HG03135 (cell line): ENCODE measurements at regions not wholly inside any gene's neighbourhood (a gene's known extent, or its start where the extent isn't known, plus 50 kb on each side); places are given as distances from the start of the nearest gene placed in this dataset.

ENCODE experiments used
- ATAC-seq: cut with Tn5 transposase; IDR thresholded peaks from one replicate; pipeline ENCODE4 v1.9.1; 2021; ENCODE audit warnings: mild to moderate bottlenecking, moderate library complexity; ENCODE audit not compliant: unreplicated experiment

GRCh38 chr20:40591536-40591935 is 97.5 kb downstream of the MAFB start:
- no peak for ATAC-seq

GRCh38 chr20:40591119-40591518 is 97.9 kb downstream of the MAFB start:
- no peak for ATAC-seq

GRCh38 chr20:40589581-40589980 is 99.5 kb downstream of the MAFB start:
- ATAC-seq = no peak

DNA sequence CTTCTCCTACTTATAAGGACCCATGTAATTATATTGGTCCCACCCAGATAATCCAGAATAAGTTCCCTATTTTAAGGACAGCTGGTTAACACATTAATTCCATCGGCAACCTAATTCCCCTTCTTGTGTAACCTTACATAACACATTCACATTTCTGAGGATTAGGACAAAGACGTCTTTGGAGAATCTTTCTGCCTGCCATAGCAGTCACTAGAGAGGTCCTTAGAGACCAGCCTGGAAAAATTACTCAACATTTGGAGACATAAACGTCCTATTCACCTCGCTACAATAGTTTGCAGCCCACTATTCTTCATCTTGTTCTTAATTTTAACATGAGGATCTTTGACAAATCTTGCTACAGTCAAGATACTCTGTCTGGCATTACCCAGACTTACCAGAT is 100.1 kb downstream of the MAFB start:
- ATAC-seq = no peak

DNA sequence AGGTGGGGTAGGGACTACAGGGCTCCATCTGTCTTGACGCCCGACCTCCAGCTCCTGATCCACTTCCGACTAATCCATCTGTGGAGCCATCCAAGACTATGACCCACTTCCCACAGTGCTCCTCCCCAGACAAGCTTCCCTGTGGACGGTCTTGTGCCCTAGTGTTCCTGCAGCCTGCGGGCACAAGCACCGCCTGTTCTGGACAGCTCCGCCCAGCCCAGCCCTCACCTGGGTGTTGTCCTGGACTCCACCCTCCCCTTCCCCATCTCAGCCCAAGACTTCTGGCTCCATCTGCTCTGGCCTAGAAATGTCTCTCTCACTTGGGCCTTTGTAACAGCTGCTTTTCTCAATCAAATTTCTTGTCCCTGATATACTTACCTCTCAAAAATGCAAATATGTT is 102.0 kb downstream of the MAFB start:
- ATAC-seq = no peak

DNA sequence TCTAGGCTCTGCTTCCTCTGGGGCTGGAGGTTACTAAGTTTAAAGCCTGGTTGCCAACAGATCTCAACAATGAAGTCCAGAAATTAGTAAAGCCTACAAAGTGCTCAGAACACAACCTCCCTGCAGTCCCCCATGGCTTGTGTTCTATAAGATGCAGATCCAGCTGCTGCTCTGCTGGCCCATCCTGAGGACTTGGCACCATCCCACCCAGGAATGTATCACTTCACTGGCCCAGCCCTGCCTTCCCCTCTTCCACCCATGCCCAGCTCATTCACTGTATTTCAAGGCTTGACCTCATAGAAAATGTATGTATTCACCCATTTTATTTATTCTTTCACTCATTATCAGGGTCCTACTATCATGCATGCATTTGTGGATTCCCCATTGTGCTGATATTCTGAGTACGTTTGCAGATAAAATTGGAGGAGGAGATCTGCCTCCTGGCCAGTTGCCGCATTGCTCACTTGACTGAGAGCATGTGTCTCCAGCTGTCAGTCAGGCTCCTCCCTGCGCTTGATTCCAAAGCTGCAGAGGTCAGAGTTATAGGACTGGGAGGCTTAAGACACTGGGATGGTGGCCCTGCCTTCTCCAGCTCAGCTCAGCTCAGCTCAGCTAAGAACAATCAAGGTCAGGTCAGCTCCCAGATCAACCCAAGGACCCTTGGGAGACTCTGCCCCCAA is 104.8 kb downstream of the MAFB start:
- no peak for ATAC-seq

- no peak for ATAC-seq
Measured at GRCh38 chr20:40583636-40584035, 105.4 kb downstream of the MAFB start.

GRCh38 chr20:40583205-40583604 is 105.8 kb downstream of the MAFB start:
- no peak for ATAC-seq

- no peak for ATAC-seq
Measured at GRCh38 chr20:40582531-40582930, 106.5 kb downstream of the MAFB start.

- ATAC-seq = no peak
Measured at GRCh38 chr20:40579701-40580100, 109.3 kb downstream of the MAFB start.

DNA sequence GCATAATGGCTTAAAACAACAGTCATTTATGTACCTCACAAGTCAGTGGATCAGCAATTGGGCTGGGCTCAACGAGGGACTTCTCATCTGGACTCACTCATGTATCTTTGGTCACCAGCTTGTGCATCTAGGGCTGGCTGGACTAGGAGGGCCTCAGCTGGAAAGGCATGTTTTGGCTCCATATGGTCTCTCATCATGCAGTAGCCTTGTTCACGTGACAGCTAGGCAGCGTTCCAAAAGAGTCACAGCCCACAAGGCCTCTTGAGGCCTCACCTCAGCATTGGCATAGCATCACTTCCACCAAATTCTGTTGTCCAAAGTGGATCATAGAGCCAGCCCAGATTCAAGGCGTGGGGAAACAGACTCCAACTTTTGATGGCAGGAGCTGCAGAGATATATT is 110.1 kb downstream of the MAFB start:
- no peak for ATAC-seq

GRCh38 chr20:40575851-40576250 is 113.2 kb downstream of the MAFB start:
- ATAC-seq = no peak

- no peak for ATAC-seq
Measured at GRCh38 chr20:40572251-40572650, 116.8 kb downstream of the MAFB start.

GRCh38 chr20:40571639-40572038 is 117.4 kb downstream of the MAFB start:
- ATAC-seq = no peak

DNA sequence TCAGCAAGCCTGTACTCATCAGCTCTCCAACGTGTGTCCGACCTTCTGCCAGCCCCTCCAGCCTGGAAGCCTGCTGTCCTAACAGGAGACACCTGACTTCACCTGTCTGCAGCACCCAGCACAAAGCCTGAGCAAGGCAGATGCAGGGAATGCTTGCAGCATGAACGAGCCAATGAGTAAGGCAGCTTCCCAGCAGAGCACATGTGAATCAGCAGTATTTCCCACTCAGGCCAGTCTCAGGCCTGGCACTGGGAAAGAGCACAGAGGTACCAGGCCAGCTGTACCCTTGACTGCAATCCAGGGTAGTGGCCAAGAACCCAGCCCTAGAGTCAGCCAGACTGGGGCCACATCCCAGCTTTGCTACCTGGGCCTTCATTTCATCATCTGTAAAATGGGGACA is 120.8 kb downstream of the MAFB start:
- ATAC-seq = no peak

- ATAC-seq = no peak
Measured at GRCh38 chr20:40565682-40566040, 123.4 kb downstream of the MAFB start.

- ATAC-seq = no peak
Measured at GRCh38 chr20:40565001-40565681, 123.9 kb downstream of the MAFB start.

DNA sequence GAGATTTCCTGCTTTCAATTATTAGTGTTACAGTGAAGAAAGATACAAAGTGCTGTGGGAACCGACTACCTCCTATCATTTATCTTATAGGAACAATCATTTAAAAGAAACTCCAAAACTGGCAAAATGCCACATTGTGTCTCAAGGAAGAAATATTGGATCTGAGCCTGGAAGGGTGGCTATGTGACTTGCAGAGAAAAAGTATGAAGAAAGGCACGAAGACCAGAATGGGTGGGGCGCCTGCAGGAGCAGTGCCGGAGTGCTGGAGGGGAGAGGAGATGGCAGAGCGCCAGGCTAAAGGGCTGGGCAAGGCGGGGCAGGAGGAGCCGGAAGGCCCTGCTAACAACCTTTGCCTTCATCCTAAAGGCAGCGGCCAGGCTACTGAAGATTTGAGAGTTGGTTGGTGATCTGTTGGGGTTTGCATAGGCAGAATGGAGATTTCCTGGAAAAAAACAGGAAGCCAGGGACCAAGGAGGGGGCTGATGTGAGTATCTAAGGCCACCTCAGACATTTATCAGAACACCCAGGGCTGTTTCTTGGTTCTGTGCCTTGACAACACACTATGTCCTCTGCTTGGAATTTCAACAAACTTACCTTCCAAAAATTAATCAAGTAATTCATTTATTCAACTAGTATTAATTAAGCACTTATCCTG is 125.6 kb downstream of the MAFB start:
- no peak for ATAC-seq

DNA sequence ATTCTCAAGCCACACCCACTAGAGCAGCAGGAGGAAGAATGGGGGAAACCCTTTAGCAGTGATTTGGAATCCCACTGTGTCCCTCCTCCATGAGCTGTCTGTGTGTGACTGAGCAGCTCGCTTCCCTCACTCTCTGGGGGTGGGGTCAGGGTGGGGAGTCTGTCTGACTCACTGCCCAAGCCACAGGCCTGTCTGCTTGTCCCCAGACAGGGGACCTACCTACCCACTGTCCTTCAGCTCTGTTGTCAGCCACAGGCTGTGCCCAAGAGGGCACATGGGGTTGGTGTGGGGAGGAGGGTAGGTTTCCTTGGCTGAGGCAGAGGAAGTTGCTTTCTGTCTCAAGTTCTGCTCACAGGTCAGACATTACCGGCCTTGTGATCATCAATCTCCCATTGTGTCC is 127.0 kb downstream of the MAFB start:
- ATAC-seq = no peak

DNA sequence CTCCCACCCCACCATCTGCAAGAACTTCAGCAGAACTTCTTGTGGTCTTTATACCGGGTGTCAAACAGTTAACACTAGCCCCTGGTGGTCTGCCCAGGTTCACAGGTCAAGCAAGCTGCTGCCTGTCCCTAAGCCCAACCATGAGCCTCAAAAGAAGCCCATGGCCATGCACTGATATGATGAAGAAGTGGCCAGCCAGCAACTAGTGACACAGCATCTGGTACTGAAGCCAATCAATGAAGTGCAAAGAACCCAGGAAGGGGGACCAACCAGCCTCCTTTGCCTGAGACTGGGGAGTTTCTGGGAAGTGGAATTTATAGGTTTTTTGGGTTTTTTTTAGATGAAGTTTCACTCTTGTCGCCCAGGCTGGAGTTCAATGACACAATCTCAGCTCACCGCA is 127.8 kb downstream of the MAFB start:
- ATAC-seq = no peak

GRCh38 chr20:40558212-40558611 is 130.8 kb downstream of the MAFB start:
- ATAC-seq = no peak

DNA sequence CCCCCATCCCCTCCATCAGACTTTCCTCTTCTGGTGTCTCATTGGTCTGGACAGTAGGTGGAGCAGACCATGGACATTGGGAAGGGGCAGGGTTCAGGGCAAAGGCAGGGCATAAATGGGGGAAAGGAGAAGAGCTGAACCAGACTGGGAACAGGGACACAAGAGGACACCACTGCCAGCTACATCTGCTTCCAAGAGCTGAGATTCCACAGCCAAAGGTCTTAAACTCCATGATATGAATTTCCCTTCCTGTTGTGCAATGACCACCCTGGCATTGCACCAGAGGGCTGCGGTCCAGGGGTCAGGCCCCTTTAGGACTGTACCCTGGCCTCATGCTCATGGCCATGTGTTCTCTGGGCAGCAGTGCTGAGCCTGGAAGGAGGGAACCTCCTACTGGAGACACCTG is 137.9 kb downstream of the MAFB start:
- ATAC-seq = no peak
